VCaP (cell line): ENCODE measurements at regions not wholly inside any gene's neighbourhood (a gene's known extent, or its start where the extent isn't known, plus 50 kb on each side); places are given as distances from the start of the nearest gene placed in this dataset.

Experiments used
- H3K27ac ChIP-seq: fragments of 450-650 bp; 2 replicates; pipeline ENCODE4 v1.5.1; 2017
- CTCF ChIP-seq: fragments of 450-650 bp; conservative IDR thresholded peaks from 2 replicates; pipeline ENCODE4 v1.5.1; 2017; ENCODE audit warnings: mild to moderate bottlenecking, moderate library complexity

- no peak overlapping the region for H3K27ac ChIP-seq
- no peak for TF ChIP-seq CTCF
Measured at GRCh38 chr17:79385962-79386563, 224.8 kb downstream of the RBFOX3 start.

GRCh38 chr17:79382313-79382712 is 228.5 kb downstream of the RBFOX3 start:
- TF ChIP-seq CTCF = no peak
- H3K27ac ChIP-seq = no peak overlapping the region

- no peak overlapping the region for H3K27ac ChIP-seq
- no peak for TF ChIP-seq CTCF
Measured at GRCh38 chr17:79379700-79380445, 231.0 kb downstream of the RBFOX3 start.

- TF ChIP-seq CTCF = no peak
- H3K27ac ChIP-seq = no peak overlapping the region
Measured at GRCh38 chr17:79377230-79377786, 233.5 kb downstream of the RBFOX3 start.

GRCh38 chr17:79374807-79375206 is 236.0 kb downstream of the RBFOX3 start:
- no peak overlapping the region for H3K27ac ChIP-seq
- no peak for TF ChIP-seq CTCF

- no peak overlapping the region for H3K27ac ChIP-seq
- no peak for TF ChIP-seq CTCF
Measured at GRCh38 chr17:79374087-79374689, 236.7 kb downstream of the RBFOX3 start.

- H3K27ac ChIP-seq = no peak overlapping the region
- no peak for TF ChIP-seq CTCF
Measured at GRCh38 chr17:79372470-79373238, 238.2 kb downstream of the RBFOX3 start.
